ENCODE measurements at regions not wholly inside any gene's neighbourhood (a gene's known extent, or its start where the extent isn't known, plus 50 kb on each side); places are given as distances from the start of the nearest gene placed in this dataset.

- TF ChIP-seq CTCF (IDR thresholded peaks at IDR 0.05) (no peak), POLR2A (IDR thresholded peaks at IDR 0.05) (no peak)
Measured at GRCh38 chr4:45323453-45324058, 597.2 kb upstream of the GNPDA2 start.
